Kidney (tissue), 13 donors: ENCODE measurements at regions not wholly inside any gene's neighbourhood (a gene's known extent, or its start where the extent isn't known, plus 50 kb on each side); places are given as distances from the start of the nearest gene placed in this dataset.
A peak's percentile ranks its signal among the peaks of the same experiment; 100 is the strongest.

Source experiments
- DNase-seq, 5 donors: peaks; one replicate each; pipeline ENCODE4 v3.0.0-alpha.2; 2013 to 2020
- FAIRE-seq: peaks from 2 replicates; lab custom pipeline; 2012; peaks lifted over from hg19 to GRCh38; lab: Jason Lieb, UNC
- H3K27ac ChIP-seq, 2 donors: one replicate each; pipeline ENCODE4 v1.7.0; 2013; ENCODE audit warnings: low read depth in 2 of 2, low read length in 2 of 2, inconsistent platforms in 1 of 2
- H3K27me3 ChIP-seq: one replicate; pipeline ENCODE4 v1.7.1; 2013; ENCODE audit warnings: low read length, inconsistent platforms; ENCODE audit not compliant: control insufficient read depth, insufficient read depth
- H3K36me3 ChIP-seq, 3 donors: one replicate each; pipeline versions ENCODE4 v1.7.0 to v1.7.1; 2013; ENCODE audit warnings: low read length in 3 of 3, control low read depth in 1 of 3, inconsistent platforms in 1 of 3; ENCODE audit not compliant: insufficient read depth in 3 of 3, control insufficient read depth in 2 of 3
- H3K4me1 ChIP-seq, 3 donors: one replicate each; pipeline versions ENCODE4 v1.7.0 to v1.7.1; 2013; ENCODE audit warnings: low read length in 3 of 3, inconsistent platforms in 1 of 3, low read depth in 1 of 3; ENCODE audit not compliant: control insufficient read depth in 2 of 3, insufficient read depth in 2 of 3
- H3K4me3 ChIP-seq, 3 donors: one replicate each; pipeline versions ENCODE4 v1.7.0 to v1.8.1; 2013; ENCODE audit warnings: low read length in 3 of 3, control low read depth in 1 of 3, inconsistent platforms in 1 of 3
- H3K9ac ChIP-seq, 3 donors: one replicate each; pipeline versions ENCODE4 v1.7.0 to v1.7.1; 2013; ENCODE audit warnings: low read length in 3 of 3, control low read depth in 1 of 3, inconsistent platforms in 1 of 3
- H3K9me3 ChIP-seq, 3 donors: one replicate each; pipeline versions ENCODE4 v1.7.0 to v1.7.1; 2013; ENCODE audit warnings: low read length in 3 of 3, control low read depth in 1 of 3, inconsistent platforms in 1 of 3; ENCODE audit not compliant: control insufficient read depth in 2 of 3, insufficient read depth in 1 of 3
- intact Hi-C: fragments of 100-400 bp; cut with DNase I; formaldehyde crosslinking; loops from one replicate; pipeline ENCODE4 v1.11.1; 2022
- TF ChIP-seq, protein P1 (sequence below): IDR thresholded peaks from 3 replicates; pipeline ENCODE4 v1.5.1; 2012; ENCODE audit warnings: mild to moderate bottlenecking, moderate library complexity, borderline replicate concordance; ENCODE audit not compliant: insufficient read depth; ENCODE audit errors: extremely low read depth
- donor health status: control.
- donor health status: control.
- donor health status: control.
- donor health status: control.
- donor health status: control.
- donor health status: DM: yes; HTN: yes; CAD: no.
- donor health status: Normal renal cell carcinoma (clear cell type).

DNA sequence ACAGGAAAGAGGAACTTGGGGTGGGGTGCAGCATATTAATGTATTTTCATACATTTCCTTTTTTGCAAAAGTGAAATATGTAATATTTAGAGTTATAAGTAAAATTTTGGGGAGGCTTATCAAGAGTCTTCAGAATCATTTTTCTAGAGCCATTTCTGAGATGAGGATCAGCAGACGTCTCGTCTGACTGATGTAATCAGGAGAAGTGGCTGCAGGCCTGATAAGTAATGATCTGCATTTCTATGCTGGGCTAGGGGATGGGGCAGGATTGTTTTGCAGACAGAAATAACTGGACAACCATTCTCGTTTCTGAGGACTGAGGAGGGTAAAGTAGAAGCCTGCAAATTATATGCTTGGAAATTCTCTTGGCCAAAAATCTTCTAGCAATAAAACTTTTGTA is 89.2 kb upstream of the ARGLU1 start:
- Histone ChIP-seq H3K27me3 (no peaks in the 10 kb centered on the region), H3K27ac (no peak overlapping the region), H3K9ac (no peak overlapping the region), H3K4me3 (no peak overlapping the region), H3K9me3 (no peaks in the 10 kb centered on the region), H3K4me1 (no peaks in the 10 kb centered on the region), H3K36me3 (no peaks in the 10 kb centered on the region)
- DNase-seq (no peak), FAIRE-seq (no peak)
- intact Hi-C loops = no loop called here
- TF ChIP-seq, protein P1, sequence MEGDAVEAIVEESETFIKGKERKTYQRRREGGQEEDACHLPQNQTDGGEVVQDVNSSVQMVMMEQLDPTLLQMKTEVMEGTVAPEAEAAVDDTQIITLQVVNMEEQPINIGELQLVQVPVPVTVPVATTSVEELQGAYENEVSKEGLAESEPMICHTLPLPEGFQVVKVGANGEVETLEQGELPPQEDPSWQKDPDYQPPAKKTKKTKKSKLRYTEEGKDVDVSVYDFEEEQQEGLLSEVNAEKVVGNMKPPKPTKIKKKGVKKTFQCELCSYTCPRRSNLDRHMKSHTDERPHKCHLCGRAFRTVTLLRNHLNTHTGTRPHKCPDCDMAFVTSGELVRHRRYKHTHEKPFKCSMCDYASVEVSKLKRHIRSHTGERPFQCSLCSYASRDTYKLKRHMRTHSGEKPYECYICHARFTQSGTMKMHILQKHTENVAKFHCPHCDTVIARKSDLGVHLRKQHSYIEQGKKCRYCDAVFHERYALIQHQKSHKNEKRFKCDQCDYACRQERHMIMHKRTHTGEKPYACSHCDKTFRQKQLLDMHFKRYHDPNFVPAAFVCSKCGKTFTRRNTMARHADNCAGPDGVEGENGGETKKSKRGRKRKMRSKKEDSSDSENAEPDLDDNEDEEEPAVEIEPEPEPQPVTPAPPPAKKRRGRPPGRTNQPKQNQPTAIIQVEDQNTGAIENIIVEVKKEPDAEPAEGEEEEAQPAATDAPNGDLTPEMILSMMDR = no peak

DNA sequence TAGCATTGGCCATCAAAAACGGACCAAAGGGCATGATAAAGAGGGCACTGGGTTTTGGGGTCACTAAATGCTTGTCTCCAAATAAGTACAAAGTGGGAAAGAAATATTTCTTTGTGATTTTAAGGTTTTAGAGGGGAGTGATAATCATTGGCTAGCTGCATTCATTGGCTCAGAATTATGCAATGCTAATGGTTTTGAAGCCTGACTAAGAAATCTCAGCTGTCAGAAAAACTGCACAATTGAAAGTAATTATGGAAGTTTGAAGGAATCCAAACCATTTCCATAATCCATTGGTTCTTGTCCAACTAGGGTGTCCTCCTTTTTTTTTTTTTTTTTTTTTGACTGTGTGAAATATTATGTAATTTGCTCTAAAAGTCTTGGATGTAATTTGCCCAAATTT is 88.2 kb upstream of the ARGLU1 start:
- H3K27me3 ChIP-seq = no peaks in the 10 kb centered on the region
- intact Hi-C loops = no loop called here
- FAIRE-seq = no peak
- H3K9me3 ChIP-seq = no peaks in the 10 kb centered on the region
- no peaks in the 10 kb centered on the region for H3K36me3 ChIP-seq
- DNase-seq = no peak
- no peak overlapping the region for H3K27ac ChIP-seq
- H3K4me1 ChIP-seq = no peaks in the 10 kb centered on the region
- no peak overlapping the region for H3K4me3 ChIP-seq
- TF ChIP-seq, protein P1 = no peak
- H3K9ac ChIP-seq = no peak overlapping the region

DNA sequence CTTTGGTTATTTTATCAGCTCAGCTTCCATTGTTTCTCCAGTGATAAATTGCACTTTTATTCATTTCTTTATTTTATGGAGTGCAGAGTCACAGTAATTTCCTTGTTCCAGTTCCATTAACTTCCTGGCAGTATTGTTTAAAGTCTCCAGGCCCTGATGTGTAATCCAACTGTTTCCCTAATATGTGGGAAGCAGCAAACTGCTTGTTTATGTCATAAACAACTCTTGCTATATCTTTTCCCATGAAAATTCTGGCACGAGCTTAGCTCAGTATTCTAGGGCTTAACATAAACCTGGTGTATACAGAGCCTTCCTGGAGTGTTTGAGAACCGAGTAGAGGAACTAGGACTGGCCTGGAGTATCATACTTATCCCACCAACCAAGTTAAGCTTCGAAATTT is 83.5 kb upstream of the ARGLU1 start:
- intact Hi-C loops = no loop called here
- Histone ChIP-seq H3K9me3 (no peaks in the 10 kb centered on the region), H3K4me3 (no peak overlapping the region), H3K27me3 (no peaks in the 10 kb centered on the region), H3K9ac (no peak overlapping the region), H3K36me3 (no peaks in the 10 kb centered on the region), H3K27ac (peak overlapping the region; percentile 13 to 26), H3K4me1 (no peaks in the 10 kb centered on the region)
- TF ChIP-seq, protein P1 = no peak
- FAIRE-seq (no peak), DNase-seq (peak in 1 of 5 donors; percentile 40)

DNA sequence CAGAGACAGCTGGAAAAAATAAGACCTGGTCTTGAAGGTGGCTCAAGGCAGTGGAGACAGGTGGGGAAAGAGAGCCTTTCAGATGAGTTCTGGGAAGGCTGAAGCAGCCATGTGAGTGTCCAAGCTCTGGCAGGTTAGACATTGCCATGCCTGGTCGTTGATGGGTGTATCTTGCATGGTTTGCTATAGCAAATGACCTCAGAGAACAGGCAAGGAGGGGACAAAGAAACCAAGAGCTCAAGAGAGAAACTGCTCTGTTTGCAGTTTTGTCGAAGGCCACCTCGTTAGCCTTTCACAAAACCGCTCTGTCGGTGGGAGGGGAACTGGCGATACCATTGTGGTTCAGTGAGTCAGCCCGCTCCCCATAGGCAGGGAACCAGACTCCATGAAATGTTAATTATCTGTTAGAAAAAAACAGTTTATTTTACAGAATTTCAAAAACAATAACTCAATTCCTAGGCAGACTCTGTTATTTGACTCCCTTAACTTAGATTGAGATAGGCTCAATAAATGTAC is 82.8 kb upstream of the ARGLU1 start:
- intact Hi-C loops = no loop called here
- H3K4me1 ChIP-seq = no peaks in the 10 kb centered on the region
- TF ChIP-seq, protein P1 = no peak
- DNase-seq = no peak
- H3K9me3 ChIP-seq = no peaks in the 10 kb centered on the region
- no peak overlapping the region for H3K27ac ChIP-seq
- H3K27me3 ChIP-seq = no peaks in the 10 kb centered on the region
- no peaks in the 10 kb centered on the region for H3K36me3 ChIP-seq
- FAIRE-seq = no peak
- no peak overlapping the region for H3K9ac ChIP-seq
- H3K4me3 ChIP-seq = no peak overlapping the region
